ENCODE measurements at regions not wholly inside any gene's neighbourhood (a gene's known extent, or its start where the extent isn't known, plus 50 kb on each side); places are given as distances from the start of the nearest gene placed in this dataset.

DNA sequence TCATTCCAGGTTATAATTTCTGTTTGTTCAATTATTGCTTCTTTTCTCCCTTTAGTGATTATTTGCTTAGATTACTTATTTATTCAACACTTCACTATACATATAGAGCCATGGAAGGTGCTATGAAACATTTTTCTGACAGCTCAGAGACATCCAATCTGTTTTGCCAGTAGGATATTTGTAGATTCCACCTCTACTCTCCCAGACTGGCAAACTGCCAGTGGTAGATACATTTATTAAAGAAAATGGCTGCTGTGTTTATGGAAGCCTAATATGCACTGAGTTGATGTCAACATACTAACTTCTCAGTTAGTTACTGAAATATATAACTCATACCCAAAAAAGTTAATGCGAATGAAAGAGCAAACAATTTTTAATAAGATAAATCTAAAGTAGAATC, 348.6 kb downstream of the TRAM1L1 start:
- TF ChIP-seq, protein P1, sequence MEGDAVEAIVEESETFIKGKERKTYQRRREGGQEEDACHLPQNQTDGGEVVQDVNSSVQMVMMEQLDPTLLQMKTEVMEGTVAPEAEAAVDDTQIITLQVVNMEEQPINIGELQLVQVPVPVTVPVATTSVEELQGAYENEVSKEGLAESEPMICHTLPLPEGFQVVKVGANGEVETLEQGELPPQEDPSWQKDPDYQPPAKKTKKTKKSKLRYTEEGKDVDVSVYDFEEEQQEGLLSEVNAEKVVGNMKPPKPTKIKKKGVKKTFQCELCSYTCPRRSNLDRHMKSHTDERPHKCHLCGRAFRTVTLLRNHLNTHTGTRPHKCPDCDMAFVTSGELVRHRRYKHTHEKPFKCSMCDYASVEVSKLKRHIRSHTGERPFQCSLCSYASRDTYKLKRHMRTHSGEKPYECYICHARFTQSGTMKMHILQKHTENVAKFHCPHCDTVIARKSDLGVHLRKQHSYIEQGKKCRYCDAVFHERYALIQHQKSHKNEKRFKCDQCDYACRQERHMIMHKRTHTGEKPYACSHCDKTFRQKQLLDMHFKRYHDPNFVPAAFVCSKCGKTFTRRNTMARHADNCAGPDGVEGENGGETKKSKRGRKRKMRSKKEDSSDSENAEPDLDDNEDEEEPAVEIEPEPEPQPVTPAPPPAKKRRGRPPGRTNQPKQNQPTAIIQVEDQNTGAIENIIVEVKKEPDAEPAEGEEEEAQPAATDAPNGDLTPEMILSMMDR (IDR thresholded peaks at IDR 0.05) = no peak
- no peak for TF ChIP-seq POLR2AphosphoS5 (IDR thresholded peaks at IDR 0.05)
- TF ChIP-seq POLR2A (IDR thresholded peaks at IDR 0.05) = no peak
